H1 (cell line): ENCODE measurements at regions not wholly inside any gene's neighbourhood (a gene's known extent, or its start where the extent isn't known, plus 50 kb on each side); places are given as distances from the start of the nearest gene placed in this dataset.

Experiments used
- CHD7 ChIP-seq: fragments of 300-600 bp; sonication (generic); IDR thresholded peaks from 2 replicates; pipeline ENCODE4 v1.7.1; 2012; ENCODE audit warnings: low read length, moderate library complexity, mild to moderate bottlenecking, inconsistent platforms; ENCODE audit not compliant: insufficient replicate concordance
- GABPA ChIP-seq: IDR thresholded peaks from 2 replicates; pipeline ENCODE4 v1.6.1; 2011; ENCODE audit warnings: mild to moderate bottlenecking, low read length, moderate library complexity, borderline replicate concordance; ENCODE audit not compliant: insufficient read depth
- JUN ChIP-seq: IDR thresholded peaks from 2 replicates; pipeline ENCODE4 v1.6.1; 2011; ENCODE audit warnings: low read depth, mild to moderate bottlenecking, improper control_type of control experiment, low read length
- TCF12 ChIP-seq: IDR thresholded peaks from 2 replicates; pipeline ENCODE4 v1.6.1; 2011; ENCODE audit warnings: low read depth, mild to moderate bottlenecking, low read length

GRCh38 chr20:1724901-1725300, 67.3 kb upstream of the SIRPG start (continued):
- no peak for TF ChIP-seq CHD7
- no peak for TF ChIP-seq JUN
- TF ChIP-seq TCF12 = no peak
- no peak for TF ChIP-seq GABPA
- TF ChIP-seq, all 59 proteins: peak for 0
